Right forelimb (tissue), 1 donor: ENCODE measurements at regions not wholly inside any gene's neighbourhood (a gene's known extent, or its start where the extent isn't known, plus 50 kb on each side); places are given as distances from the start of the nearest gene placed in this dataset.
A peak's percentile ranks its signal among the peaks of the same experiment; 100 is the strongest.

Experiments used
- DNase-seq: peaks from one replicate; pipeline ENCODE4 v3.0.0-alpha.2; 2018

- DNase-seq = peak; percentile 92
These were observed 49.8 kb upstream of the BAHCC1 start for GRCh38 chr17:81345228-81346089.
